ENCODE measurements at regions not wholly inside any gene's neighbourhood (a gene's known extent, or its start where the extent isn't known, plus 50 kb on each side); places are given as distances from the start of the nearest gene placed in this dataset.
A peak's percentile ranks its signal among the peaks of the same experiment; 100 is the strongest.

GRCh38 chr15:38696790-38697495, 132.3 kb upstream of the RASGRP1 start:
- no peak for ATAC-seq

- ATAC-seq = no peak
Observed at GRCh38 chr15:38698254-38698653, 133.6 kb upstream of the RASGRP1 start.

- peak; percentile 61 for ATAC-seq
Observed at GRCh38 chr15:38699633-38700230, 135.1 kb upstream of the RASGRP1 start.

- ATAC-seq = no peak
Observed at GRCh38 chr15:38701149-38701548, 136.5 kb upstream of the RASGRP1 start.

GRCh38 chr15:38702178-38702912, 137.7 kb upstream of the RASGRP1 start:
- ATAC-seq = peak; percentile 58

- peak; percentile 53 for ATAC-seq
Observed at GRCh38 chr15:38705436-38706219, 141.0 kb upstream of the RASGRP1 start.

GRCh38 chr15:38706956-38707355, 142.3 kb upstream of the RASGRP1 start:
- ATAC-seq = peak; percentile 65

- peak; percentile 72 for ATAC-seq
Observed at GRCh38 chr15:38707802-38708671, 143.4 kb upstream of the RASGRP1 start.

GRCh38 chr15:38708672-38709180, 144.1 kb upstream of the RASGRP1 start:
- ATAC-seq = no peak

- no peak for ATAC-seq
Observed at GRCh38 chr15:38709196-38709595, 144.6 kb upstream of the RASGRP1 start.

- ATAC-seq = no peak
Observed at GRCh38 chr15:38714309-38715072, 149.9 kb upstream of the RASGRP1 start.

GRCh38 chr15:38720893-38721567, 156.4 kb upstream of the RASGRP1 start:
- ATAC-seq = no peak

GRCh38 chr15:38721568-38721945, 156.9 kb upstream of the RASGRP1 start:
- no peak for ATAC-seq

- no peak for ATAC-seq
Observed at GRCh38 chr15:38722236-38722635, 157.6 kb upstream of the RASGRP1 start.

- no peak for ATAC-seq
Observed at GRCh38 chr15:38724827-38725226, 160.2 kb upstream of the RASGRP1 start.

- no peak for ATAC-seq
Observed at GRCh38 chr15:38726187-38726586, 161.6 kb upstream of the RASGRP1 start.

GRCh38 chr15:38733331-38733730, 168.7 kb upstream of the RASGRP1 start:
- ATAC-seq = no peak

- ATAC-seq = no peak
Observed at GRCh38 chr15:38740206-38740605, 175.6 kb upstream of the RASGRP1 start.

- no peak for ATAC-seq
Observed at GRCh38 chr15:38743147-38743546, 178.5 kb upstream of the RASGRP1 start.

GRCh38 chr15:38745126-38745525, 180.5 kb upstream of the RASGRP1 start:
- no peak for ATAC-seq
